CD4-positive, alpha-beta T cell (primary cell): ENCODE measurements at regions not wholly inside any gene's neighbourhood (a gene's known extent, or its start where the extent isn't known, plus 50 kb on each side); places are given as distances from the start of the nearest gene placed in this dataset.

ENCODE experiments used
- ATAC-seq: fragments of 200-7000 bp; cut with Tn5 transposase; one replicate; pipeline ENCODE4 v1.10.0; 2022; ENCODE audit warnings: mild to moderate bottlenecking; ENCODE audit not compliant: poor library complexity
- CTCF ChIA-PET: fragments of 350-600 bp; sonication (Branson Sonifier 250); formaldehyde crosslinking; loops from one replicate; lab custom pipeline; 2021; ENCODE audit warnings: antibody characterized with exemption, inconsistent platforms; lab: Charles Lee
- POLR2A ChIA-PET: fragments of 350-600 bp; sonication (Branson Sonifier 250); formaldehyde crosslinking; loops from one replicate; lab custom pipeline; 2021; ENCODE audit warnings: antibody characterized with exemption, inconsistent platforms; lab: Charles Lee
- DNase-seq, 14 experiments: peaks; one replicate each; pipeline ENCODE4 v3.0.0-alpha.2; 2013 to 2020; ENCODE audit warnings: mixed read lengths in 2 of 14
- H3K27ac ChIP-seq, 2 donors: one replicate each; pipeline versions ENCODE4 v1.5.1 to v1.7.0; 2013; ENCODE audit warnings: low read length in 2 of 2, low read depth in 1 of 2, mild to moderate bottlenecking in 1 of 2
- H3K27me3 ChIP-seq, 2 experiments: 1 replicate in 1 of 2; 2 replicates in 1 of 2; pipeline versions ENCODE4 v1.6.1 to v1.7.0; 2013; ENCODE audit warnings: low read length in 2 of 2, control low read depth in 1 of 2, mild to moderate bottlenecking in 1 of 2, moderate library complexity in 1 of 2; ENCODE audit not compliant: insufficient read depth in 2 of 2, control insufficient read depth in 1 of 2
- H3K36me3 ChIP-seq: one replicate; pipeline ENCODE4 v1.6.1; 2013; ENCODE audit warnings: low read length, control low read depth; ENCODE audit not compliant: insufficient read depth
- H3K4me1 ChIP-seq: one replicate; pipeline ENCODE4 v1.6.1; 2013; ENCODE audit warnings: low read length, control low read depth; ENCODE audit not compliant: insufficient read depth
- H3K4me3 ChIP-seq: one replicate; pipeline ENCODE4 v1.5.1; 2013; ENCODE audit warnings: mild to moderate bottlenecking, low read length, moderate library complexity
- H3K9me3 ChIP-seq, 2 experiments: 1 replicate in 1 of 2; 2 replicates in 1 of 2; pipeline versions ENCODE4 v1.6.1 to v1.7.0; 2013; ENCODE audit warnings: low read length in 2 of 2, mild to moderate bottlenecking in 2 of 2, control low read depth in 1 of 2, moderate library complexity in 1 of 2; ENCODE audit not compliant: control insufficient read depth in 1 of 2, insufficient read depth in 1 of 2
- H3K27ac Mint-ChIP-seq: one replicate; pipeline ENCODE4 v1.8.0; 2020; ENCODE audit warnings: mixed read lengths
- H3K27me3 Mint-ChIP-seq: one replicate; pipeline ENCODE4 v1.8.0; 2021; ENCODE audit warnings: mixed read lengths
- H3K36me3 Mint-ChIP-seq: one replicate; pipeline ENCODE4 v1.8.0; 2021; ENCODE audit warnings: low read depth, mixed read lengths
- H3K4me1 Mint-ChIP-seq: one replicate; pipeline ENCODE4 v1.8.0; 2021; ENCODE audit warnings: low read depth, mixed read lengths
- H3K4me3 Mint-ChIP-seq: one replicate; pipeline ENCODE4 v1.8.0; 2020; ENCODE audit warnings: mild to moderate bottlenecking, mixed read lengths
- H3K9me3 Mint-ChIP-seq: one replicate; pipeline ENCODE4 v1.8.0; 2020; ENCODE audit warnings: mixed read lengths
- CTCF ChIP-seq: fragments of 200-600 bp; IDR thresholded peaks from one replicate; pipeline ENCODE4 v1.8.0; 2022; ENCODE audit warnings: antibody characterized with exemption, mild to moderate bottlenecking
- intact Hi-C, 2 experiments: fragments of 100-400 bp; cut with DNase I in 1 of 2; cut with micrococcal nuclease in 1 of 2; formaldehyde crosslinking; loops; one replicate each; pipeline versions ENCODE4 v1.15.1 to v1.9.0; 2023 to 2025; cut with DNase I, micrococcal nuclease

GRCh38 chr3:160108362-160108761, 116.9 kb upstream of the C3orf80 start:
- H3K27ac ChIP-seq, result no peak overlapping the region
- no peaks in the 10 kb centered on the region for H3K9me3 Mint-ChIP-seq
- no peaks in the 10 kb centered on the region for H3K9me3 ChIP-seq
- no peak for DNase-seq
- H3K4me3 Mint-ChIP-seq, result no peak overlapping the region
- peaks cover 0 to 8% of the 10 kb centered on the region in 2 experiments for H3K27me3 ChIP-seq
- H3K27ac Mint-ChIP-seq, result no peak overlapping the region
- H3K36me3 ChIP-seq, result no peaks in the 10 kb centered on the region
- H3K36me3 Mint-ChIP-seq, result no peaks in the 10 kb centered on the region
- ATAC-seq, result no peak
- H3K4me3 ChIP-seq, result no peak overlapping the region
- H3K4me1 Mint-ChIP-seq, result no peaks in the 10 kb centered on the region
- no peak for TF ChIP-seq CTCF
- peaks cover 15% of the 10 kb centered on the region for H3K27me3 Mint-ChIP-seq
- H3K4me1 ChIP-seq, result no peaks in the 10 kb centered on the region
- intact Hi-C loops, result no loop called here
- ChIA-PET POLR2A (no interaction called here), CTCF (no interaction called here)

GRCh38 chr3:160112481-160112880, 112.7 kb upstream of the C3orf80 start:
- TF ChIP-seq CTCF, result no peak
- H3K4me3 ChIP-seq, result no peak overlapping the region
- no peaks in the 10 kb centered on the region for H3K4me1 ChIP-seq
- intact Hi-C loops, result no loop called here
- ChIA-PET POLR2A (no interaction called here), CTCF (no interaction called here)
- Mint-ChIP-seq H3K27me3 (peaks cover 23% of the 10 kb centered on the region), H3K36me3 (no peaks in the 10 kb centered on the region), H3K4me3 (no peak overlapping the region), H3K27ac (no peak overlapping the region), H3K4me1 (no peaks in the 10 kb centered on the region), H3K9me3 (peaks cover 2% of the 10 kb centered on the region)
- H3K27ac ChIP-seq, result no peak overlapping the region
- no peaks in the 10 kb centered on the region for H3K9me3 ChIP-seq
- DNase-seq, result no peak
- H3K27me3 ChIP-seq, result peaks cover 0 to 10% of the 10 kb centered on the region in 2 experiments
- ATAC-seq, result no peak
- H3K36me3 ChIP-seq, result no peaks in the 10 kb centered on the region

- H3K4me1 ChIP-seq, result no peaks in the 10 kb centered on the region
- Mint-ChIP-seq H3K27me3 (peaks cover 28% of the 10 kb centered on the region), H3K4me3 (no peak overlapping the region), H3K4me1 (no peaks in the 10 kb centered on the region), H3K36me3 (no peaks in the 10 kb centered on the region), H3K9me3 (peaks cover 2% of the 10 kb centered on the region), H3K27ac (no peak overlapping the region)
- POLR2A ChIA-PET, result no interaction called here
- DNase-seq (no peak), ATAC-seq (no peak)
- H3K27me3 ChIP-seq, result peaks cover 0 to 11% of the 10 kb centered on the region in 2 experiments
- H3K27ac ChIP-seq, result no peak overlapping the region
- H3K36me3 ChIP-seq, result no peaks in the 10 kb centered on the region
- no peaks in the 10 kb centered on the region for H3K9me3 ChIP-seq
- H3K4me3 ChIP-seq, result no peak overlapping the region
- intact Hi-C loops, result no loop called here
- no peak for TF ChIP-seq CTCF
- CTCF ChIA-PET, result no interaction called here
These were observed 112.2 kb upstream of the C3orf80 start for GRCh38 chr3:160112996-160113395.
